HEK293T (cell line): ENCODE measurements at regions not wholly inside any gene's neighbourhood (a gene's known extent, or its start where the extent isn't known, plus 50 kb on each side); places are given as distances from the start of the nearest gene placed in this dataset.
A peak's percentile ranks its signal among the peaks of the same experiment; 100 is the strongest.

ENCODE experiments used
- CTCF ChIA-PET: fragments of 350-600 bp; formaldehyde crosslinking; extraction: SDS; loops from one replicate; lab custom pipeline; 2021; ENCODE audit warnings: antibody characterized with exemption, inconsistent platforms; lab: Yijun Ruan, JAX
- POLR2A ChIA-PET: fragments of 350-600 bp; formaldehyde crosslinking; extraction: SDS; loops from one replicate; lab custom pipeline; 2020; ENCODE audit warnings: antibody characterized with exemption, inconsistent platforms; lab: Yijun Ruan, JAX
- DNase-seq: peaks from one replicate; pipeline ENCODE4 v3.0.0; 2012; ENCODE audit warnings: mixed read lengths; ENCODE audit errors: extremely low spot score
- ARNT ChIP-seq: fragments of 450-650 bp; IDR thresholded peaks from 2 replicates; pipeline ENCODE4 v1.6.1; 2017; ENCODE audit warnings: mild to moderate bottlenecking
- BHLHE40 ChIP-seq: fragments of 450-650 bp; IDR thresholded peaks from 2 replicates; pipeline ENCODE4 v1.6.1; 2016; ENCODE audit warnings: mild to moderate bottlenecking, moderate library complexity, borderline replicate concordance
- CTBP1 ChIP-seq: fragments of 450-650 bp; IDR thresholded peaks from 2 replicates; pipeline ENCODE4 v1.6.1; 2016; ENCODE audit warnings: borderline replicate concordance
- ELF4 ChIP-seq: fragments of 450-650 bp; IDR thresholded peaks from 2 replicates; pipeline ENCODE4 v1.6.1; 2017; ENCODE audit warnings: antibody characterized with exemption
- FOXA1 ChIP-seq: fragments of 450-650 bp; IDR thresholded peaks from 2 replicates; pipeline ENCODE4 v1.6.1; 2016; ENCODE audit warnings: mild to moderate bottlenecking
- FOXK2 ChIP-seq: fragments of 450-650 bp; IDR thresholded peaks from 2 replicates; pipeline ENCODE4 v1.6.1; 2016; ENCODE audit warnings: mild to moderate bottlenecking
- FOXM1 ChIP-seq: fragments of 450-650 bp; IDR thresholded peaks from 2 replicates; pipeline ENCODE4 v1.6.1; 2017; ENCODE audit warnings: mild to moderate bottlenecking, borderline replicate concordance
- HDGF ChIP-seq: fragments of 450-650 bp; IDR thresholded peaks from 2 replicates; pipeline ENCODE4 v1.6.1; 2017; ENCODE audit warnings: antibody characterized with exemption, borderline replicate concordance
- L3MBTL2 ChIP-seq: fragments of 450-650 bp; conservative IDR thresholded peaks from 2 replicates; pipeline ENCODE4 v1.6.1; 2016; ENCODE audit warnings: mild to moderate bottlenecking
- LEF1 ChIP-seq: fragments of 450-650 bp; IDR thresholded peaks from 2 replicates; pipeline ENCODE4 v1.6.1; 2017; ENCODE audit warnings: mild to moderate bottlenecking, borderline replicate concordance
- NFRKB ChIP-seq: fragments of 450-650 bp; IDR thresholded peaks from 2 replicates; pipeline ENCODE4 v1.6.1; 2016; ENCODE audit warnings: mild to moderate bottlenecking, moderate library complexity
- SP1 ChIP-seq: fragments of 450-650 bp; IDR thresholded peaks from 2 replicates; pipeline ENCODE4 v1.6.1; 2017
- SUZ12 ChIP-seq: fragments of 450-650 bp; IDR thresholded peaks from 2 replicates; pipeline ENCODE4 v1.6.1; 2016; ENCODE audit warnings: mild to moderate bottlenecking
- TARDBP ChIP-seq: fragments of 450-650 bp; IDR thresholded peaks from 2 replicates; pipeline ENCODE4 v1.6.1; 2016
- ZNF384 ChIP-seq: fragments of 450-650 bp; IDR thresholded peaks from 2 replicates; pipeline ENCODE4 v1.6.1; 2016
- TF ChIP-seq, protein P1 (sequence below): fragments of 450-650 bp; IDR thresholded peaks from 2 replicates; pipeline ENCODE4 v1.6.1; 2016

DNA sequence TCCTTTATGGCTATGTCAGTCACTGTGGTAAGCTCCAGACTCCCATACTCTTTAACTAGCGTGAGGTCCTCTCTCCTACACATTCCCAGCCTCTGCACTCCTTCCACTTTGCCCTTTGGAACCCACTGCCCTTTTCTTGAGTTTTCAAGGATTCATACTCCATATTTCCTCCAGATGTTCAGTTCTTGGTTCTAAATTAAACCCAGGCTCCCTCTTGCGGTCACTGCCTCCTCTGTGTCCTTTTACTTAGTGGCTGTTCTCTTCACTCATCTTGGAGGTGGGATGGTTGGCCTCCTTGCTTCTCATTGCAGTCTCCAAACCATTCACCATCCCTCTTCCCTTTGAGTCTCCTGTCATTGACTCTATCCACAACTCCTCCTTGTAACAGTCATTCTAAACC lies 208.1 kb downstream of the TGFB2 start:
- CTCF ChIA-PET = no interaction called here
- POLR2A ChIA-PET = no interaction called here
- no peak for TF ChIP-seq ARNT
- no peak for TF ChIP-seq BHLHE40
- TF ChIP-seq FOXM1 = no peak
- TF ChIP-seq SUZ12 = no peak
- DNase-seq = peak; percentile 17

DNA sequence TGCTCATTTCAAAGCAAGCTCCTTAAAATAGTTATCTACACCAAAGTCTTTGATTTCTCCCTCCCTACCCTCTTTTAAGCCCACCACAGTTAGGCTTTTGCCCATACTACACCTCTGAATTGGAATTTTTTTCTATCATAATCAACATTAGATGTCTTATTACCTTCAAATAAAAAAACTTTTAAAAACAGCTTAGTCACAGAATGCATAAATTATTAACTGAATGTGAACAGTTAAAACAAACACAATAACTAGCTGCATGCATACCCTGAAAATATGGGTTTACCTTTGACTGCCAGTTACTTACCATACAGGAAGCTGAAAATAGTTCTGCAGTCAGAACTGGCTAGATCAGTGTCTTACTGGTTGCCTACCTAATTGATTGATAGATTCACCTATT lies 210.9 kb downstream of the TGFB2 start:
- DNase-seq = no peak
- POLR2A ChIA-PET = no interaction called here
- CTCF ChIA-PET = no interaction called here
- TF ChIP-seq, protein P1, sequence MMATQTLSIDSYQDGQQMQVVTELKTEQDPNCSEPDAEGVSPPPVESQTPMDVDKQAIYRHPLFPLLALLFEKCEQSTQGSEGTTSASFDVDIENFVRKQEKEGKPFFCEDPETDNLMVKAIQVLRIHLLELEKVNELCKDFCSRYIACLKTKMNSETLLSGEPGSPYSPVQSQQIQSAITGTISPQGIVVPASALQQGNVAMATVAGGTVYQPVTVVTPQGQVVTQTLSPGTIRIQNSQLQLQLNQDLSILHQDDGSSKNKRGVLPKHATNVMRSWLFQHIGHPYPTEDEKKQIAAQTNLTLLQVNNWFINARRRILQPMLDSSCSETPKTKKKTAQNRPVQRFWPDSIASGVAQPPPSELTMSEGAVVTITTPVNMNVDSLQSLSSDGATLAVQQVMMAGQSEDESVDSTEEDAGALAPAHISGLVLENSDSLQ = no peak
- TF ChIP-seq TARDBP (no peak), ELF4 (no peak), LEF1 (no peak), BHLHE40 (no peak), NFRKB (no peak), FOXM1 (no peak), SUZ12 (no peak), FOXA1 (no peak), ZNF384 (no peak), SP1 (no peak), FOXK2 (no peak)

DNA sequence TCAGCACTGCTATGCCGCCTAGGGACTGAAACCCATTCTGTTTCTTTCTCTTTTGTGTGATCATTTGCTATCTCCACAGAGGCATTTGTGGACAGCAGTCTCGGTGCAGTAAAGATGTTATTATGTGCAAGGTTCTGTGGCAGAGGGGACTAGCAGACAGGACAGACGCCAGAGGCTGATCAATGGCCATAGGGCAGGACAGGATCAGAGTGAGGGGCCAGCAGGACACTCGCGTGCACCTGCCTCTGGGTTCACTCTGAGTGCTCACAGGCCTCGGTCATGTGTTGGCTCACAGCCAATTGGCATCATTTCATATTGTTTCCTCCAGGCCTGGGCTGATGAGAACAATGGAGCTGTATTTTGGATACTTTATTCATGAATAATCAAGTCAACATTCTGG lies 212.6 kb downstream of the TGFB2 start:
- TF ChIP-seq ARNT = no peak
- no peak for TF ChIP-seq FOXK2
- TF ChIP-seq LEF1 = no peak
- TF ChIP-seq, protein P1 = no peak
- TF ChIP-seq TARDBP = no peak
- TF ChIP-seq CTBP1 = no peak
- TF ChIP-seq HDGF = no peak
- TF ChIP-seq BHLHE40 = no peak
- TF ChIP-seq SP1 = no peak
- TF ChIP-seq NFRKB = no peak
- no peak for TF ChIP-seq ELF4
- TF ChIP-seq FOXA1 = no peak
- no peak for DNase-seq
- CTCF ChIA-PET = no interaction called here
- POLR2A ChIA-PET = no interaction called here

DNA sequence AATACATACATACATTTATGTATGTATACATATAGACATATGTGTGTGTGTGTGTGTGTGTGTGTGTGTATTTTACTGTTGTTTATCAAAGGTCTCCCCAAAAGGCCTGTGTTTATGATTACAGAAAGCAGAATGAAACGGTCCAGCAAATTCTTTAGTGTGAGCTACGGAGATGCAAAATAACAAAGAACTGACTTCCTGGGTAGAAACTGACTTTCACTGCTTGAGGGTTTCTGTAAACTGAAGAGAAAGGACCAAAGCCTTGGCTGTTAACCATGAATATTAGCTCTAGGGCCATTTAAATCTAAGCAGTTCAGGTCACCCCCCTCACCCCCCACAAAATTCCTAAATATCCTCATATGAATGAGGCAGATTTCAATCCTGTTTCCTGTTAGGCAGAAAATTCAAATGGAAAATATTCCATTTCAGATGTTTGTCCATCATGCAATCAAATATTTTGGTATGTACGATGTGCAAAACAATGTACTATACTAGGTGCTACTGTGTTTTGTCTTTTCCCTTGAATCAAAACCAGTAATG lies 213.2 kb downstream of the TGFB2 start:
- TF ChIP-seq ELF4 (no peak), BHLHE40 (no peak), ZNF384 (no peak), SUZ12 (no peak), FOXK2 (no peak)
- TF ChIP-seq, protein P1 = no peak
- ChIA-PET CTCF (no interaction called here), POLR2A (interaction anchor here (0.7 kb wide), 1 partner anchor 785 kb away, joined by 3 read pairs; no protein-coding TSS in a partner anchor)
- DNase-seq = no peak

DNA sequence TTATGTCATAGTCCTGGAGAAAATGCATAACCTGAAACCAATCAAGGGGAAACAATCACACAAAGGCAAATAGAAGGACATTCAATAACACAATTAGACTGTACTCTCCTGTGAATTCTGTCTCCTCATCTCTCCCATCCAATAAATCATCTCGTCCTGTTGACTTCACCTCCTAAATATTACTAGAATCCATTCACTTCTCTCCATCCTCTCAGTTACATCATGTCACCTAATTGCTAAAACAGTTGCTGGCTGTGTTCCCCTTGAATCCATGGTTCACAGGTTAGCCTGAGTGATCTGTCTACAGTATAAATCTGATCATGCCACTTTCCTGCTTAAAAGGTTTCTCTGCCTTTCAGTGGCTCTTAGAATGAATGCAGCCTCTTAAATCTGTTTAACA lies 220.2 kb downstream of the TGFB2 start:
- ChIA-PET POLR2A (no interaction called here), CTCF (no interaction called here)
- TF ChIP-seq SUZ12 = no peak
- TF ChIP-seq, protein P1 = no peak
- no peak for TF ChIP-seq BHLHE40
- TF ChIP-seq FOXA1 = no peak
- no peak for TF ChIP-seq ZNF384
- TF ChIP-seq ELF4 = no peak
- TF ChIP-seq ARNT = no peak
- TF ChIP-seq NFRKB = no peak
- DNase-seq = no peak

DNA sequence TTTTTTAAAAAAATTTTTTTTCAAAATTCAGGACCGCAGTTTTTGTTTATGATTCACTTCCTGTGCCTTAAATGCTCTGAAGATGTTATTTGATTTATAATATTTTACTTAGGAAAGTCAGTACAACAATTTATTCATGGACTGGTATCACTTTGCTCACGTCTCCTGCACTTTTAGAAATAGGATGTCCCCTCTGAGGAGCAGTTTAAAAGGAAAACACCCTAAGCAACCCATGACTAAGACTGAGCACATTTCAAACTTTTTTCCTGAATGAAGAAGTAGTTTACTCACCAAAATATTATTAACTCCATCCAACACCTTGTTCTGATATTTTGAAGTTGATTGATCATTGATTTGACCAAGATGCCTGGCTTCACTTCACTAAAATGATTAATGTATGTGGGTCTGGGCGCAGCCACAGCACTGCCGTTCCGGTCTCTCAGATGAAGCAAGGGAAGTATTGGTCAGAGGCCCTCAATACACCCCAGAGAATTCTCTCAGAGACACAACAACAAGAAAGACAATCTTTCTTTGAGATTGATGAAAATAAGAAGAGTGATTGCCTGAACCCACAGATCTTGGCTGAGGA lies 223.9 kb downstream of the TGFB2 start:
- DNase-seq = no peak
- ChIA-PET CTCF (no interaction called here), POLR2A (no interaction called here)
- no peak for TF ChIP-seq FOXK2
- TF ChIP-seq LEF1 = no peak
- no peak for TF ChIP-seq ELF4
- no peak for TF ChIP-seq FOXM1
- no peak for TF ChIP-seq L3MBTL2

DNA sequence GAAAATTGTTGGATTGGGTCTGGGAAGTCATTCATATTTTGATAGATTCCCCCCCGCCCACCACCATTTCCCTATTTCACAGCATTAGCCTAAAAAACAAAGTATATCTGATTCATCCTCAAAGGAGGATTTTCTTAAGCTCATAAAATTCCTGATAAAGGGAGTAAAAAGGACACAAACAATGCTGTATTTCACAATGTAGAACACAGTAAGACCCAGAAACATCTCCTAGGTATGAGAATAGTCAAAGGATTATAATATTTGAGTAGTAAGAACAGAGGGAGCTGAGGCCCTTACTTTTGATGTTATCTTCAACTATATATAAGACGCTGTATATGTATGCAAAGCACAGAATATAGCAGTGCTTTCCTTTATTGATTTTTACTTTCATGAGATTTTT lies 225.3 kb downstream of the TGFB2 start:
- ChIA-PET POLR2A (no interaction called here), CTCF (no interaction called here)
- no peak for TF ChIP-seq BHLHE40
- TF ChIP-seq SP1 = no peak
- no peak for TF ChIP-seq HDGF
- TF ChIP-seq LEF1 = no peak
- no peak for TF ChIP-seq NFRKB
- TF ChIP-seq SUZ12 = no peak
- TF ChIP-seq CTBP1 = no peak
- no peak for TF ChIP-seq FOXK2
- no peak for TF ChIP-seq TARDBP
- TF ChIP-seq FOXM1 = no peak
- TF ChIP-seq ELF4 = no peak
- no peak for TF ChIP-seq FOXA1
- TF ChIP-seq ARNT = no peak
- TF ChIP-seq, protein P1 = no peak
- TF ChIP-seq L3MBTL2 = no peak
- no peak for DNase-seq
